B cell (primary cell): ENCODE measurements at regions not wholly inside any gene's neighbourhood (a gene's known extent, or its start where the extent isn't known, plus 50 kb on each side); places are given as distances from the start of the nearest gene placed in this dataset.

Source experiments
- ATAC-seq: fragments of 200-7000 bp; cut with Tn5 transposase; one replicate; pipeline ENCODE4 v1.10.0; 2021; ENCODE audit warnings: low read depth, mild to moderate bottlenecking, moderate number of reproducible peaks, moderate library complexity
- CTCF ChIA-PET: fragments of 350-600 bp; sonication (Branson Sonifier 250); formaldehyde crosslinking; loops from one replicate; lab custom pipeline; 2021; ENCODE audit warnings: antibody characterized with exemption, inconsistent platforms; lab: Charles Lee
- POLR2A ChIA-PET: fragments of 350-600 bp; sonication (Branson Sonifier 250); formaldehyde crosslinking; loops from one replicate; lab custom pipeline; 2021; ENCODE audit warnings: antibody characterized with exemption; lab: Charles Lee
- DNase-seq: peaks from one replicate; pipeline ENCODE4 v3.0.0; 2013
- H2AFZ ChIP-seq: 2 replicates; pipeline ENCODE4 v1.6.1; 2012; ENCODE audit warnings: mild to moderate bottlenecking, low read depth, low read length; ENCODE audit not compliant: insufficient read depth, poor library complexity, severe bottlenecking
- H3K27ac ChIP-seq, 2 donors: 1 replicate in 1 of 2; 2 replicates in 1 of 2; pipeline ENCODE4 v1.5.1; 2012 to 2013; ENCODE audit warnings: low read length in 2 of 2, mild to moderate bottlenecking in 2 of 2, moderate library complexity in 1 of 2
- H3K27me3 ChIP-seq, 4 experiments: fragments of 200-600 bp in 1 of 4; sonication (generic) in 1 of 4; replicated peaks in 1 of 4; 1 replicate in 2 of 4; 2 replicates in 2 of 4; pipeline versions ENCODE4 v1.6.1 to v1.7.0; 2013 to 2016; ENCODE audit warnings: low read length in 3 of 4, mild to moderate bottlenecking in 2 of 4, mixed read lengths in 1 of 4, moderate library complexity in 1 of 4; ENCODE audit not compliant: insufficient read depth in 4 of 4, control insufficient read depth in 3 of 4; ENCODE audit errors: control extremely low read depth in 1 of 4
- H3K36me3 ChIP-seq, 2 experiments: replicated peaks in 1 of 2; 1 replicate in 1 of 2; 2 replicates in 1 of 2; pipeline versions ENCODE4 v1.6.1 to v1.7.1; 2013; ENCODE audit warnings: low read length in 1 of 2; ENCODE audit not compliant: insufficient read depth in 2 of 2, control insufficient read depth in 1 of 2; ENCODE audit errors: control extremely low read depth in 1 of 2, extremely low read depth in 1 of 2
- H3K4me1 ChIP-seq, 2 donors: fragments of 200-600 bp in 1 of 2; sonication (generic) in 1 of 2; 1 replicate in 1 of 2; 2 replicates in 1 of 2; pipeline versions ENCODE4 v1.5.1 to v1.6.1; 2013 to 2017; ENCODE audit warnings: low read length in 2 of 2; ENCODE audit not compliant: control insufficient read depth in 2 of 2, insufficient read depth in 2 of 2
- H3K4me2 ChIP-seq: replicated peaks from 2 replicates; pipeline ENCODE3; 2012; ENCODE audit warnings: mild to moderate bottlenecking, low read depth, low read length; ENCODE audit not compliant: poor library complexity, severe bottlenecking
- H3K4me3 ChIP-seq, 5 experiments: fragments of 200-600 bp in 1 of 5; sonication (generic) in 1 of 5; 1 replicate in 3 of 5; 2 replicates in 2 of 5; pipeline versions ENCODE4 v1.5.1 to v1.7.0; 2011 to 2016; ENCODE audit warnings: low read length in 4 of 5, mild to moderate bottlenecking in 4 of 5, low read depth in 2 of 5, control low read depth in 1 of 5, moderate library complexity in 1 of 5; ENCODE audit not compliant: insufficient read depth in 1 of 5; ENCODE audit errors: control extremely low read depth in 1 of 5, extremely low read depth in 1 of 5
- H3K79me2 ChIP-seq: fragments of 200-600 bp; sonication (generic); one replicate; pipeline ENCODE4 v1.6.0; 2016; ENCODE audit warnings: low read length; ENCODE audit not compliant: control insufficient read depth, insufficient read depth
- H3K9ac ChIP-seq: fragments of 200-600 bp; sonication (generic); 2 replicates; pipeline ENCODE4 v1.6.1; 2017; ENCODE audit warnings: mild to moderate bottlenecking, low read length, moderate library complexity
- H3K9me3 ChIP-seq, 3 donors: one replicate each; pipeline versions ENCODE4 v1.6.1 to v1.7.1; 2013; ENCODE audit warnings: low read length in 2 of 3; ENCODE audit not compliant: control insufficient read depth in 2 of 3, insufficient read depth in 1 of 3; ENCODE audit errors: control extremely low read depth in 1 of 3
- H4K20me1 ChIP-seq: 2 replicates; pipeline ENCODE4 v1.6.0; 2012; ENCODE audit warnings: mild to moderate bottlenecking, low read length; ENCODE audit not compliant: insufficient read depth, control insufficient read depth, poor library complexity, severe bottlenecking
- H3K27ac Mint-ChIP-seq: one replicate; pipeline ENCODE4 v1.8.0; 2021; ENCODE audit warnings: mixed read lengths
- H3K27me3 Mint-ChIP-seq: one replicate; pipeline ENCODE4 v1.8.0; 2021; ENCODE audit warnings: mixed read lengths
- H3K4me1 Mint-ChIP-seq: one replicate; pipeline ENCODE4 v1.8.0; 2021; ENCODE audit warnings: mixed read lengths
- H3K4me3 Mint-ChIP-seq: one replicate; pipeline ENCODE4 v1.8.0; 2021; ENCODE audit warnings: mixed read lengths
- H3K9me3 Mint-ChIP-seq: one replicate; pipeline ENCODE4 v1.8.0; 2022; ENCODE audit warnings: mixed read lengths; ENCODE audit not compliant: insufficient read depth
- CTCF ChIP-seq: fragments of 200-600 bp; IDR thresholded peaks from one replicate; pipeline ENCODE4 v1.8.0; 2022; ENCODE audit warnings: antibody characterized with exemption, mild to moderate bottlenecking
- EZH2 ChIP-seq: IDR thresholded peaks from 2 replicates; pipeline ENCODE4 v1.6.1; 2012; ENCODE audit warnings: borderline replicate concordance, low read depth, mild to moderate bottlenecking, moderate library complexity, low read length; ENCODE audit not compliant: insufficient read depth, poor library complexity, severe bottlenecking
- WGBS: methylation state at CpG from one replicate; pipeline ENCODE4 v1.1.5; 2013; ENCODE audit warnings: missing lambda C conversion rate; ENCODE audit not compliant: insufficient coverage; 5-methylcytosine and 5-hydroxymethylcytosine counted together
- intact Hi-C: fragments of 100-400 bp; cut with micrococcal nuclease; formaldehyde crosslinking; loops from one replicate; pipeline ENCODE4 v1.10.0; 2022

- intact Hi-C loops: no loop called here
- Mint-ChIP-seq H3K27ac (no peak overlapping the region), H3K4me1 (no peaks in the 10 kb centered on the region), H3K27me3 (no peaks in the 10 kb centered on the region), H3K4me3 (no peak overlapping the region), H3K9me3 (peaks cover 2% of the 10 kb centered on the region)
- ATAC-seq (no peak), DNase-seq (no peak)
- Histone ChIP-seq H3K9ac (no peak overlapping the region), H3K27ac (no peak overlapping the region), H3K36me3 (no peaks in the 10 kb centered on the region), H4K20me1 (no peaks in the 10 kb centered on the region), H3K4me2 (no peak overlapping the region), H3K9me3 (peaks cover 0 to 2% (median 0%) of the 10 kb centered on the region in 3 donors), H3K79me2 (no peaks in the 10 kb centered on the region), H2AFZ (no peak overlapping the region), H3K27me3 (no peaks in the 10 kb centered on the region), H3K4me3 (no peak overlapping the region), H3K4me1 (no peaks in the 10 kb centered on the region)
- no peak for TF ChIP-seq CTCF
- no peak for TF ChIP-seq EZH2
- ChIA-PET POLR2A (no interaction called here), CTCF (no interaction called here)
- WGBS: no CpG with 5 or more reads among the region's 1 CpG
These were observed 85.0 kb upstream of the PDZRN3 start for GRCh38 chr3:73709712-73710111.

DNA sequence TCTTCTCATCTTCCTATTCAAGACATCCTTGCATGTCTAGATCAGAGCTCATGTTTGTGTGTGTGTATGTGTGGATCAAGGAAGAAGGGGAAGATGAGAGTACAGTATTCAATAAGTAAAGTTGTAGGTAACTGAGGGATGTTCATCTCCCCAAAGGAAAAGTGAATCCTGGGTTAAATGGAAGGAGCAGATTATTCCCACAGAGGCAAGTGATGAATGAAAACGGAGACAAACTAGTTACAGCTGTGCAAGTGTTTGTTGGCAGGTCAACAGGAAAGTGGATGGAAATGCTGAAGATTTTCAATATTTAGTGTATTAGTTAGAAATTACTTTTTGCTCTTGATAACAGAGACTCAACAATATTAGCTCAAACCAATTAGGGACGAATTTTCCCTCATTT is 84.2 kb upstream of the PDZRN3 start:
- H3K27me3 Mint-ChIP-seq: no peaks in the 10 kb centered on the region
- Histone ChIP-seq H4K20me1 (no peaks in the 10 kb centered on the region), H3K27me3 (no peaks in the 10 kb centered on the region), H3K9ac (no peak overlapping the region), H3K4me3 (no peak overlapping the region), H3K36me3 (no peaks in the 10 kb centered on the region), H3K4me2 (no peak overlapping the region), H3K4me1 (no peaks in the 10 kb centered on the region), H2AFZ (no peak overlapping the region), H3K9me3 (peaks cover 0 to 2% (median 0%) of the 10 kb centered on the region in 3 donors), H3K27ac (no peak overlapping the region), H3K79me2 (no peaks in the 10 kb centered on the region)
- ChIA-PET POLR2A (no interaction called here), CTCF (no interaction called here)
- no peak for DNase-seq
- no peak overlapping the region for H3K27ac Mint-ChIP-seq
- intact Hi-C loops: no loop called here
- H3K4me1 Mint-ChIP-seq: no peaks in the 10 kb centered on the region
- H3K4me3 Mint-ChIP-seq: no peak overlapping the region
- H3K9me3 Mint-ChIP-seq: peaks cover 2% of the 10 kb centered on the region
- TF ChIP-seq CTCF (no peak), EZH2 (no peak)
- WGBS: no CpG with 5 or more reads among the region's 2 CpGs
- ATAC-seq: no peak
